PC-9 (cell line): ENCODE measurements at regions not wholly inside any gene's neighbourhood (a gene's known extent, or its start where the extent isn't known, plus 50 kb on each side); places are given as distances from the start of the nearest gene placed in this dataset.

Source experiments
- EZH2 ChIP-seq: fragments of 200-600 bp; sonication (generic); IDR thresholded peaks from 2 replicates; pipeline ENCODE4 v1.8.0; 2017; ENCODE audit warnings: antibody characterized with exemption, low read depth
- TF ChIP-seq, protein P1 (sequence below): fragments of 200-600 bp; sonication (generic); conservative IDR thresholded peaks from 2 replicates; pipeline ENCODE4 v1.6.1; 2017; ENCODE audit warnings: mixed run types, antibody characterized with exemption, mild to moderate bottlenecking, moderate library complexity

- TF ChIP-seq, protein P1, sequence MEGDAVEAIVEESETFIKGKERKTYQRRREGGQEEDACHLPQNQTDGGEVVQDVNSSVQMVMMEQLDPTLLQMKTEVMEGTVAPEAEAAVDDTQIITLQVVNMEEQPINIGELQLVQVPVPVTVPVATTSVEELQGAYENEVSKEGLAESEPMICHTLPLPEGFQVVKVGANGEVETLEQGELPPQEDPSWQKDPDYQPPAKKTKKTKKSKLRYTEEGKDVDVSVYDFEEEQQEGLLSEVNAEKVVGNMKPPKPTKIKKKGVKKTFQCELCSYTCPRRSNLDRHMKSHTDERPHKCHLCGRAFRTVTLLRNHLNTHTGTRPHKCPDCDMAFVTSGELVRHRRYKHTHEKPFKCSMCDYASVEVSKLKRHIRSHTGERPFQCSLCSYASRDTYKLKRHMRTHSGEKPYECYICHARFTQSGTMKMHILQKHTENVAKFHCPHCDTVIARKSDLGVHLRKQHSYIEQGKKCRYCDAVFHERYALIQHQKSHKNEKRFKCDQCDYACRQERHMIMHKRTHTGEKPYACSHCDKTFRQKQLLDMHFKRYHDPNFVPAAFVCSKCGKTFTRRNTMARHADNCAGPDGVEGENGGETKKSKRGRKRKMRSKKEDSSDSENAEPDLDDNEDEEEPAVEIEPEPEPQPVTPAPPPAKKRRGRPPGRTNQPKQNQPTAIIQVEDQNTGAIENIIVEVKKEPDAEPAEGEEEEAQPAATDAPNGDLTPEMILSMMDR, result no peak
- TF ChIP-seq EZH2, result no peak
Measured at GRCh38 chr7:131276190-131276589, 51.5 kb upstream of the MKLN1 start.
